Renal cortical epithelial cell (primary cell): ENCODE measurements at regions not wholly inside any gene's neighbourhood (a gene's known extent, or its start where the extent isn't known, plus 50 kb on each side); places are given as distances from the start of the nearest gene placed in this dataset.
"Not testable (repeated sequence)": the region's sequence is repeated elsewhere in the genome, so short reads cannot be mapped to it uniquely, and the experiment has no call there.

Experiments
- DNase-seq: peaks from one replicate; pipeline ENCODE4 v3.0.0-alpha.2; 2011; ENCODE audit warnings: low read depth

- DNase-seq, result no peak
Observed at GRCh38 chr6:105881608-105882007, 204.5 kb upstream of the PRDM1 start.

GRCh38 chr6:105880030-105880492 is 206.1 kb upstream of the PRDM1 start:
- DNase-seq, result no peak

GRCh38 chr6:105879146-105879545 is 207.0 kb upstream of the PRDM1 start:
- DNase-seq, result no peak

GRCh38 chr6:105875974-105876640 is 210.0 kb upstream of the PRDM1 start:
- DNase-seq, result no peak

- no peak for DNase-seq
Observed at GRCh38 chr6:105874835-105875626, 211.1 kb upstream of the PRDM1 start.

- DNase-seq, result no peak
Observed at GRCh38 chr6:105873799-105874198, 212.3 kb upstream of the PRDM1 start.

- no peak for DNase-seq
Observed at GRCh38 chr6:105873211-105873704, 212.9 kb upstream of the PRDM1 start.

- no peak for DNase-seq
Observed at GRCh38 chr6:105872249-105872648, 213.9 kb upstream of the PRDM1 start.

- no peak for DNase-seq
Observed at GRCh38 chr6:105871542-105871941, 214.6 kb upstream of the PRDM1 start.

GRCh38 chr6:105869835-105870440 is 216.2 kb upstream of the PRDM1 start:
- DNase-seq, result no peak

GRCh38 chr6:105868823-105869460 is 217.2 kb upstream of the PRDM1 start:
- no peak for DNase-seq

- no peak for DNase-seq
Observed at GRCh38 chr6:105867821-105868220, 218.3 kb upstream of the PRDM1 start.

- no peak for DNase-seq
Observed at GRCh38 chr6:105867277-105867676, 218.9 kb upstream of the PRDM1 start.

GRCh38 chr6:105862936-105863607 is 223.1 kb upstream of the PRDM1 start:
- no peak for DNase-seq

- DNase-seq, result not testable (repeated sequence)
Observed at GRCh38 chr6:105860927-105861326, 225.2 kb upstream of the PRDM1 start.

GRCh38 chr6:105859457-105859856 is 226.7 kb upstream of the PRDM1 start:
- DNase-seq, result no peak

GRCh38 chr6:105858639-105859038 is 227.5 kb upstream of the PRDM1 start:
- DNase-seq, result not testable (repeated sequence)

- no peak for DNase-seq
Observed at GRCh38 chr6:105855433-105855832, 230.7 kb upstream of the PRDM1 start.

GRCh38 chr6:105853979-105854378 is 232.2 kb upstream of the PRDM1 start:
- not testable (repeated sequence) for DNase-seq

- DNase-seq, result no peak
Observed at GRCh38 chr6:105851606-105852005, 234.5 kb upstream of the PRDM1 start.

- no peak for DNase-seq
Observed at GRCh38 chr6:105851113-105851580, 235.0 kb upstream of the PRDM1 start.
